ENCODE measurements at regions not wholly inside any gene's neighbourhood (a gene's known extent, or its start where the extent isn't known, plus 50 kb on each side); places are given as distances from the start of the nearest gene placed in this dataset.

DNA sequence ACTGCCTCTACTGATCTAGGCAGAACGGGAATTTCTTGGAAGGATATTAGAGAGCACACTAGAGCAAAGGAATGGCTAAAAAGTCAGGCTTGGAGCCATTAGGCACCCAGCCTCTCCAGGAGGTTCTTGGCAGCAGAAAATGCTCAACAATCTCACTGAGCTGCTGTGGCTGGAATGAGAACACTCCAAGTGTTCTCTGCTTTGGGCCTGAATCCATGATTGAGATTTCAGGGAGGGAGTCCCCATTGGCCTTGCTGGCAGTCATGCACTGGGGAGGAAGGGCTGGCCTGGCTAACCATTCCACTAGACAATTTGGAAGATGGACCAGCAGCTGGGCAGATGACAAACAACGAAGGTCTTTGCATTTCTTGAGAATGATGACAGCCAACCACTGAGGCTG, 362.6 kb downstream of the SHQ1 start:
- Histone ChIP-seq H3K27ac (no peak overlapping the region), H4K20me1 (ENCODE audit: insufficient read depth) (no peaks in the 10 kb centered on the region), H3K9ac (no peak overlapping the region), H3K4me2 (no peak overlapping the region), H3K4me3 (IDR thresholded peaks at IDR 0.05; ENCODE audit: insufficient read depth, low read depth, low read length) (no peak overlapping the region), H3K27me3 (ENCODE audit: insufficient read depth, low read depth) (no peaks in the 10 kb centered on the region), H2AFZ (ENCODE audit: low read depth) (no peak overlapping the region), H3K79me2 (ENCODE audit: insufficient read depth, low read depth) (no peaks in the 10 kb centered on the region), H3K4me1 (ENCODE audit: low read depth, poor library complexity, severe bottlenecking) (peaks cover 3% of the 10 kb centered on the region), H3K36me3 (ENCODE audit: insufficient read depth) (no peaks in the 10 kb centered on the region)
- TF ChIP-seq, protein P1, sequence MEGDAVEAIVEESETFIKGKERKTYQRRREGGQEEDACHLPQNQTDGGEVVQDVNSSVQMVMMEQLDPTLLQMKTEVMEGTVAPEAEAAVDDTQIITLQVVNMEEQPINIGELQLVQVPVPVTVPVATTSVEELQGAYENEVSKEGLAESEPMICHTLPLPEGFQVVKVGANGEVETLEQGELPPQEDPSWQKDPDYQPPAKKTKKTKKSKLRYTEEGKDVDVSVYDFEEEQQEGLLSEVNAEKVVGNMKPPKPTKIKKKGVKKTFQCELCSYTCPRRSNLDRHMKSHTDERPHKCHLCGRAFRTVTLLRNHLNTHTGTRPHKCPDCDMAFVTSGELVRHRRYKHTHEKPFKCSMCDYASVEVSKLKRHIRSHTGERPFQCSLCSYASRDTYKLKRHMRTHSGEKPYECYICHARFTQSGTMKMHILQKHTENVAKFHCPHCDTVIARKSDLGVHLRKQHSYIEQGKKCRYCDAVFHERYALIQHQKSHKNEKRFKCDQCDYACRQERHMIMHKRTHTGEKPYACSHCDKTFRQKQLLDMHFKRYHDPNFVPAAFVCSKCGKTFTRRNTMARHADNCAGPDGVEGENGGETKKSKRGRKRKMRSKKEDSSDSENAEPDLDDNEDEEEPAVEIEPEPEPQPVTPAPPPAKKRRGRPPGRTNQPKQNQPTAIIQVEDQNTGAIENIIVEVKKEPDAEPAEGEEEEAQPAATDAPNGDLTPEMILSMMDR (conservative IDR thresholded peaks at IDR 0.05; ENCODE audit: low read depth, low read length): no peak

DNA sequence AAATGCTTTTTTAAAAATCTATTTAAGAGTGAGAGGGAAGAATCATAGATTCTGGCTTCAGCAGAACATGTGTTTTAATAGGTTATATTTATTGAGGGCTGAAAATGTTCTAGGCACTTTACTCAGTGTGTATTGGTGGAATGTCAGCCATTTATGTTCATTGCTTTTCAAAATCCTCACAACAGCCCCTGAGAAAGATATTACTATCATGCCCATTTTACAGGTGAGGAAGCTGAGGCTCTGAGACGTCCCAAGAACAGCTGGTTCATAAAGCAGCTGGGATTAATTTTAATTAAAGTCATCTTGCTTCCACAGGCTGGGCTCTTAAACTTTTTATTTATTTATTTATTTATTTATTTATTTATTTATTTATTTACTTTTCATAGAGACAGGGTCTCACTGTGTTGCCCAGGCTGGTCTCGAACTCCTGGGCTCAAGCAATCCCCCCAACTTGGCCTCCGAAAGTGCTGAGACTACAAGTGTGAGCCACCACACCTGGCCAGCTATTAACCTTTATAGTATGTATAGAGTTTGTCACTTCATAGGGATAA, 364.6 kb downstream of the SHQ1 start:
- Histone ChIP-seq H3K79me2 (ENCODE audit: insufficient read depth, low read depth) (no peaks in the 10 kb centered on the region), H4K20me1 (ENCODE audit: insufficient read depth) (no peaks in the 10 kb centered on the region), H3K27me3 (ENCODE audit: insufficient read depth, low read depth) (no peaks in the 10 kb centered on the region), H3K36me3 (ENCODE audit: insufficient read depth) (no peaks in the 10 kb centered on the region), H3K9ac (no peak overlapping the region), H3K4me1 (ENCODE audit: low read depth, poor library complexity, severe bottlenecking) (peaks cover 3% of the 10 kb centered on the region), H3K4me2 (peak overlapping the region; percentile 25; the same call in 1 of the 2 replicates), H2AFZ (ENCODE audit: low read depth) (no peak overlapping the region), H3K4me3 (IDR thresholded peaks at IDR 0.05; ENCODE audit: insufficient read depth, low read depth, low read length) (no peak overlapping the region), H3K27ac (no peak overlapping the region)
- TF ChIP-seq, protein P1 (conservative IDR thresholded peaks at IDR 0.05; ENCODE audit: low read depth, low read length): no peak

DNA sequence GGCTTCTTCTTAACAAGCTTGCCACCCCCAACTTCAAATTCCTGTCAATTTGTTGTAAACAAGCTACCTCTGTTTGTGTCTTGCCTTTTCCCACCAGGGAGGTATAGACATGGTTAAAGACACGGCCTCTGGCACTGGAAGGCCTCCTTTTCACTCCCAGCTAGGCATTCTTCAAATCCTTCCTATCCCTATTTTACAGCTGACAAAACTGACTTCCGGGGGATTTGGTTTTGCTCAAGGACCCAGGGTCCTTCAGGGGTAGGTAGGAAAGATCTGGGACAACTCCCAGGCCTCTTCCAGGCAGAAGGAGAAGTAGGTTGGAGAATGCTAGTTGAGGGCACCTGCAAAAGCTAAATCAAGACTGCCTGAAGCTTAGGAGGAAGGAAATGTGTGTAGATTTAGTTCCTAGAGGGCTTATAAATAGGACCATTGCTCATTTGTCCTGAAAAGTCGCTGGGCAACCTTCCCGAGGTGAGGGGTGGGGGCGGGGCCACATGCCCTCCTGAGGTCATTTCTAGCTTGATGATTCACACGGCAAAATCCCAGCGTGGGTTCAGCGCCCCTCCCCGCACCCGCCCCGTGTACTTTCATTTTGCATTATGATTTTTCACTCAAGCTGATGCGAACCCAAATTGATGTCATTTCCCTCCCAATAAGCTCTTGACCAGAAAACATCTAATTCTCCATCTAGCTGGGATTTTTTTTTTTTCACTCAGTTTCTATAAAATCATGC, 365.5 kb downstream of the SHQ1 start:
- H3K36me3 ChIP-seq (ENCODE audit: insufficient read depth): no peaks in the 10 kb centered on the region
- H3K4me2 ChIP-seq: peak overlapping the region; percentile 25; the same call in 1 of the 2 replicates
- H2AFZ ChIP-seq (ENCODE audit: low read depth): peak overlapping the region; percentile 57; the same call in 1 of the 2 replicates
- H3K9ac ChIP-seq: no peak overlapping the region
- TF ChIP-seq, protein P1 (conservative IDR thresholded peaks at IDR 0.05; ENCODE audit: low read depth, low read length): no peak
- H3K27ac ChIP-seq: no peak overlapping the region
- H3K27me3 ChIP-seq (ENCODE audit: insufficient read depth, low read depth): no peaks in the 10 kb centered on the region
- H4K20me1 ChIP-seq (ENCODE audit: insufficient read depth): no peaks in the 10 kb centered on the region
- no peak overlapping the region for H3K4me3 ChIP-seq (IDR thresholded peaks at IDR 0.05; ENCODE audit: insufficient read depth, low read depth, low read length)
- no peaks in the 10 kb centered on the region for H3K79me2 ChIP-seq (ENCODE audit: insufficient read depth, low read depth)
- H3K4me1 ChIP-seq (ENCODE audit: low read depth, poor library complexity, severe bottlenecking): peaks cover 3% of the 10 kb centered on the region

DNA sequence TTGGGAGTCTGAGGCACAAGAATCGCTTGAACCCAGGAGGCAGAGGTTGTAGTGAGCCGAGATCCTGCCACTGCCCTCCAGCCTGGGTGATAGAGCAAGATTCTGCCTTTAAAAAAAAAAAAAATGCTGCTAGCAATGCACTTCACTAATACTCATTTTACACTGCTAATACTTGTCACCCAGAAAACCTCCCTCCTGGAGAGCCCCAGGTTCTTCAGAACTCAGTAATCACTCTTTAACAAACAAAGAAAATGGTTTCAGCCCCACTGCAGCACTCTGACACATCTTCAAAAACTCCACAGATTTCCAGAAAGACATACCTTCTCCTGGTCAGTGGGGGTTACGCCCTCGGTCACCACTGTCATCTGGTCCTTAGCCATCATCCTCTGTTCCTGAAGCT, 366.7 kb downstream of the SHQ1 start:
- Histone ChIP-seq H3K9ac (no peak overlapping the region), H2AFZ (ENCODE audit: low read depth) (no peak overlapping the region), H3K4me2 (no peak overlapping the region), H3K36me3 (ENCODE audit: insufficient read depth) (no peaks in the 10 kb centered on the region), H3K27me3 (ENCODE audit: insufficient read depth, low read depth) (no peaks in the 10 kb centered on the region), H3K27ac (no peak overlapping the region), H3K4me3 (IDR thresholded peaks at IDR 0.05; ENCODE audit: insufficient read depth, low read depth, low read length) (no peak overlapping the region), H3K79me2 (ENCODE audit: insufficient read depth, low read depth) (no peaks in the 10 kb centered on the region), H3K4me1 (ENCODE audit: low read depth, poor library complexity, severe bottlenecking) (peaks cover 3% of the 10 kb centered on the region), H4K20me1 (ENCODE audit: insufficient read depth) (no peaks in the 10 kb centered on the region)
- TF ChIP-seq, protein P1 (conservative IDR thresholded peaks at IDR 0.05; ENCODE audit: low read depth, low read length): no peak
